ENCODE measurements at regions not wholly inside any gene's neighbourhood (a gene's known extent, or its start where the extent isn't known, plus 50 kb on each side); places are given as distances from the start of the nearest gene placed in this dataset.

- H3K27me3 Mint-ChIP-seq = no peaks in the 10 kb centered on the region
- CTCF ChIA-PET = no interaction called here
- intact Hi-C loops (cut with DNase I, micrococcal nuclease) = no loop called here
- POLR2A ChIA-PET = no interaction called here
- H3K4me1 Mint-ChIP-seq = no peaks in the 10 kb centered on the region
- DNase-seq = no peak
- ATAC-seq = no peak
- no peak overlapping the region for H3K27ac Mint-ChIP-seq
- H3K4me3 Mint-ChIP-seq = no peak overlapping the region
- H3K36me3 Mint-ChIP-seq (ENCODE audit: low read depth) = no peaks in the 10 kb centered on the region
- H3K9me3 Mint-ChIP-seq (ENCODE audit: low read depth) = peaks cover 9% of the 10 kb centered on the region
Measured at GRCh38 chr3:162332344-162332743, 835.7 kb downstream of the OTOL1 start.

DNA sequence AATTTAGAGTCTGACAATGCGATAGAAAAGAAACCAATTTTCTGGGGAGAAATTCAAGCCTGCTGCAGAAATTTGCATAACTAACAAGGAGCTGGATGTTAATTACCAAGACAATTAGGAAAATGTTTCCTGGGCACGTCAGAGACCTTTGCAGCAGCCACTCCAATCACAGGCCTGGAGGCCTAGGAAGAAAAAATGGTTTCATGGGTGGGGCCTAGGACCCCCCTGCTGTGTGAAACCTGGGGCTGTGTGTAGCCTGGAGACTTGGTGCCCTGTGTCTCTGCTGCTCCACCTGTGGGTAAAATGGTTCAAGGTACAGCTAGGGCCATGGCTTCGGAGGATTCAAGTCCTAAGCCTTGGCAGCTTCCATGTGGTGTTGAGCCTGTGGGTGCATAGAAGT lies 837.9 kb downstream of the OTOL1 start:
- no peak overlapping the region for H3K27ac Mint-ChIP-seq
- peaks cover 11% of the 10 kb centered on the region for H3K9me3 Mint-ChIP-seq (ENCODE audit: low read depth)
- no peaks in the 10 kb centered on the region for H3K36me3 Mint-ChIP-seq (ENCODE audit: low read depth)
- no peaks in the 10 kb centered on the region for H3K4me1 Mint-ChIP-seq
- no peak for ATAC-seq
- intact Hi-C loops (cut with DNase I, micrococcal nuclease) = no loop called here
- ChIA-PET CTCF (no interaction called here), POLR2A (no interaction called here)
- H3K4me3 Mint-ChIP-seq = no peak overlapping the region
- no peaks in the 10 kb centered on the region for H3K27me3 Mint-ChIP-seq
- DNase-seq = no peak

DNA sequence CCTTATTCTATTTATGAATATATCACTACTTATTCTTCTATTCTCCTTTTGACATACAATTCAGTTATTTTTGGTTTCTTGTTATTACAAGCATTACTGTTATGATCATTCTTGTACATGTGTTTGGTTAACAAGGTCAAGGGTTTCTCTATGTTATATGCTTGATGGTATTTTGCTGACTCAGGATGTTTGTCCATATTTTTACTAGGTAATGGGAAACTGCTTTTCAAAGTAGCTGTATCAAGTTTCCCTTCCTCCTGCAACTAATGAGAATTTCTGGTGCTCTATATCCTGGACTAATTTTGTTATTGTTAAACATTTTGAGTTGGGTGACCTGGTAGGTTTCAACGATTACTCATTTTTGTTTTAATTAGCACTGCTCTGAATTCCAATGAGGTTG lies 841.0 kb downstream of the OTOL1 start:
- Mint-ChIP-seq H3K4me3 (no peak overlapping the region), H3K4me1 (no peaks in the 10 kb centered on the region), H3K36me3 (ENCODE audit: low read depth) (no peaks in the 10 kb centered on the region), H3K27ac (no peak overlapping the region), H3K9me3 (ENCODE audit: low read depth) (peaks cover 11% of the 10 kb centered on the region), H3K27me3 (no peaks in the 10 kb centered on the region)
- no peak for ATAC-seq
- ChIA-PET CTCF (no interaction called here), POLR2A (no interaction called here)
- intact Hi-C loops (cut with DNase I, micrococcal nuclease) = no loop called here
- DNase-seq = no peak

DNA sequence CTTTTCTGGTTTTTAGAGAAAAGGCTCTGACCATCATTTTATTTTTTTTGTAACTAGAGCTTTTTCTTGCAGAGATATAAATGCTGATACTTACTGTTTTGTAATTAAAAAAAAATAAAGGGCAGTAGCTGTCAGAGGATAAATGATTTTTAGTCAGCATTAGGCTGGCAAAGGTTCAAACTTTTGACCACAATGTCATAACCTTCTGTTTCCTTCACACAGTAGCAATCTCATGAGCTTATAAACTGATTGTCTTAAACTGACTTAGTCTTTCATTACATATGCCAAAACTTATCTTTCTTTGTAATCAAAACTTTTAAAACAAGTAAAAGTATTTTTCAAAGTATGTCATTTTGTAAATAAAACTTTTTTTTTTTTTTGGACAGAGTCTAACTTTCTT lies 841.9 kb downstream of the OTOL1 start:
- Mint-ChIP-seq H3K4me3 (no peak overlapping the region), H3K27me3 (no peaks in the 10 kb centered on the region), H3K27ac (no peak overlapping the region), H3K9me3 (ENCODE audit: low read depth) (peaks cover 6% of the 10 kb centered on the region), H3K4me1 (no peaks in the 10 kb centered on the region), H3K36me3 (ENCODE audit: low read depth) (no peaks in the 10 kb centered on the region)
- ATAC-seq (no peak), DNase-seq (no peak)
- CTCF ChIA-PET = interaction anchor here (0.5 kb wide), 1 partner anchor 9 kb away, joined by 3 read pairs; no protein-coding TSS in a partner anchor
- POLR2A ChIA-PET = no interaction called here
- intact Hi-C loops (cut with DNase I, micrococcal nuclease) = no loop called here

- POLR2A ChIA-PET = no interaction called here
- Mint-ChIP-seq H3K4me3 (no peak overlapping the region), H3K27me3 (no peaks in the 10 kb centered on the region), H3K4me1 (no peaks in the 10 kb centered on the region), H3K9me3 (ENCODE audit: low read depth) (no peaks in the 10 kb centered on the region), H3K27ac (no peak overlapping the region), H3K36me3 (ENCODE audit: low read depth) (no peaks in the 10 kb centered on the region)
- intact Hi-C loops (cut with DNase I, micrococcal nuclease) = no loop called here
- ATAC-seq = no peak
- no peak for DNase-seq
- CTCF ChIA-PET = no interaction called here
Measured at GRCh38 chr3:162348912-162349311, 852.3 kb downstream of the OTOL1 start.

GRCh38 chr3:162353414-162353813 lies 856.8 kb downstream of the OTOL1 start:
- no peak for ATAC-seq
- POLR2A ChIA-PET = no interaction called here
- no peak overlapping the region for H3K4me3 Mint-ChIP-seq
- DNase-seq = no peak
- intact Hi-C loops (cut with DNase I, micrococcal nuclease) = no loop called here
- H3K4me1 Mint-ChIP-seq = no peaks in the 10 kb centered on the region
- no peak overlapping the region for H3K27ac Mint-ChIP-seq
- H3K9me3 Mint-ChIP-seq (ENCODE audit: low read depth) = no peaks in the 10 kb centered on the region
- CTCF ChIA-PET = no interaction called here
- H3K36me3 Mint-ChIP-seq (ENCODE audit: low read depth) = no peaks in the 10 kb centered on the region
- H3K27me3 Mint-ChIP-seq = no peaks in the 10 kb centered on the region

DNA sequence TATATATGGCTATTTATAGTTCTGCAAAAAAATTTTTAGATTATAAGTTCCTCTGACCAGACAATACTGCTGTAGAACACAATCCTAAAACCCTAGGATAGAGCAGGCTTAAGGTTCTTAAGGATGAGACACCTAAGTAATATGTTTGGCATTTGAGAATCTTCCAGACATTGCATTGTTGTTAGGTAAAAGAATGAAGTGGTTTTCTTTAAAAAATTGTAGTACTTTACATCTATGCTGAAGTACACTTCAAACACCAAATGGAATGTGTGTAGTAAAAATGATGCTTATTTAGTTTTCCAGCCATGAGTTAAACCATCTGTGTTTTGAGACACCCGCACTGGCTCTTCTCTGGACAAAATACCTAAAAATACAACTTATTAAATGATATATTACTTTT lies 857.7 kb downstream of the OTOL1 start:
- no peak for DNase-seq
- intact Hi-C loops (cut with DNase I, micrococcal nuclease) = no loop called here
- no peak for ATAC-seq
- CTCF ChIA-PET = no interaction called here
- Mint-ChIP-seq H3K4me3 (no peak overlapping the region), H3K27ac (no peak overlapping the region), H3K9me3 (ENCODE audit: low read depth) (no peaks in the 10 kb centered on the region), H3K4me1 (no peaks in the 10 kb centered on the region), H3K27me3 (no peaks in the 10 kb centered on the region), H3K36me3 (ENCODE audit: low read depth) (no peaks in the 10 kb centered on the region)
- POLR2A ChIA-PET = no interaction called here

GRCh38 chr3:162365066-162365719 lies 868.6 kb downstream of the OTOL1 start:
- POLR2A ChIA-PET = no interaction called here

GRCh38 chr3:162366166-162366766 lies 869.7 kb downstream of the OTOL1 start:
- H3K9me3 Mint-ChIP-seq (ENCODE audit: low read depth) = no peaks in the 10 kb centered on the region
- ATAC-seq (no peak), DNase-seq (no peak)
- ChIA-PET CTCF (no interaction called here), POLR2A (no interaction called here)
- H3K27ac Mint-ChIP-seq = no peak overlapping the region
- H3K36me3 Mint-ChIP-seq (ENCODE audit: low read depth) = no peaks in the 10 kb centered on the region
- no peaks in the 10 kb centered on the region for H3K27me3 Mint-ChIP-seq
- H3K4me3 Mint-ChIP-seq = no peak overlapping the region
- no peaks in the 10 kb centered on the region for H3K4me1 Mint-ChIP-seq
- intact Hi-C loops (cut with DNase I, micrococcal nuclease) = no loop called here

More at GRCh38 chr3:162365066-162365719, 868.6 kb downstream of the OTOL1 start:
- no peaks in the 10 kb centered on the region for H3K36me3 Mint-ChIP-seq (ENCODE audit: low read depth)
- H3K27ac Mint-ChIP-seq = no peak overlapping the region
- DNase-seq (no peak), ATAC-seq (no peak)
- no peaks in the 10 kb centered on the region for H3K4me1 Mint-ChIP-seq
- CTCF ChIA-PET = no interaction called here
- intact Hi-C loops (cut with DNase I, micrococcal nuclease) = no loop called here
- H3K27me3 Mint-ChIP-seq = no peaks in the 10 kb centered on the region
- no peak overlapping the region for H3K4me3 Mint-ChIP-seq
- H3K9me3 Mint-ChIP-seq (ENCODE audit: low read depth) = no peaks in the 10 kb centered on the region

DNA sequence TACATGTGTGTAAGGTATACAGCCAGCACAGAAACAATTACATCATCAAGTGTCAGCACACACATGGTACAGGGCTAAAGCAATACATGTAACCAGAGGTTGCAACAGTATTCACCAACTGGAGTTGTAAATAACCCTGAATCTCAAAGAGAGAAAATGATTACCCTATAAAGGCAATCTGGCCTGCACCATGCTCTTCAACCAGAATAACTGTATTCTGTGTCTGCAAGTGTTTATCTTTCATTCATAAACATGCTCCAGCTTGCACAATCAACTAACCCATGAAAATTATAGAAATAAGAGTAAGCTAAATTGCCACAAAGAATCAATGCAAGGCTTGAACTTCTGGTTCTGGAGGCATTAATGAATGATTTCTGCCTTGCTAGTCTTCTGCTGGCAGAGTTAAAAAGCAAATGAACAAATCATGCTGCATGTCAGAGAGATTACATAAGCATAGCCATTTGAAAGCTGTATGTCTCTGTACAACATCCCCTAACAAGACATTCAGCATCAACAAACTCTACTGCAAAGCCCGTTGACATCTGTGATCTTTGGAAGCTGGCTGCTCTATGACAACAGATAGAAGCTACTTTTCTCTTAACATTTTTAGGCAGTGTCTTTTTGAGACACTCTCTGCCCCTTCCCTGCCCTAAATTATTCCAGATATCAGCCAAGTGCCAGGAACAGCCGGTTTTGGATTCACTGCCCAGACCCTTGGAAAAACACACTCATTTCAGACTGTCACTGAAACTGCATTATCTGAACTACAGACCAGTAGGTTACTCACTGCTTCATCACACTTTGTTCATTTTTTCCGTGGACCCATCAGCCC lies 871.0 kb downstream of the OTOL1 start:
- DNase-seq = no peak
- H3K4me3 Mint-ChIP-seq = no peak overlapping the region
- CTCF ChIA-PET = no interaction called here

DNA sequence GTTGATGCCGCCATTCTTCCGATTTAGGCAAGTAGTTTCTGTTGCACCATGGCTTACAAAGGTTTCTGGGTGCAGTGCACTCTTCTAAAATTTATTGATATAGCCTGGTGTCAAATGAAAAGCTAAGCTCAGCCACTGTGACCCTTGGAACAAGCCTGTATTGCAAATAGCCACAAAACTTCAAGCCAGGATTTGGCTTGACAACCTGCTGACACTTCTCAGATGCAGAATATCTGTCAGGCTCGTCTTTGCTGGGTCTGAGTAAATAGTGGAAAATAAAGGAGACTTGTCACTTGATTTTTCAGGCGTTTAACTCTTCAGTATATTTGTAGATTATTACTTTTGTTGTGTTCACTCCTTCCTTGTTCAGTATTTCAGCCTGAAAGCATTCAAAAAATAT lies 871.8 kb downstream of the OTOL1 start:
- no peak for ATAC-seq
- POLR2A ChIA-PET = no interaction called here
- intact Hi-C loops (cut with DNase I, micrococcal nuclease) = no loop called here
- no peak for DNase-seq
- CTCF ChIA-PET = no interaction called here
- Mint-ChIP-seq H3K4me3 (no peak overlapping the region), H3K9me3 (ENCODE audit: low read depth) (peaks cover 2% of the 10 kb centered on the region), H3K27me3 (no peaks in the 10 kb centered on the region), H3K27ac (no peak overlapping the region), H3K4me1 (no peaks in the 10 kb centered on the region), H3K36me3 (ENCODE audit: low read depth) (no peaks in the 10 kb centered on the region)

More for the DNA sequence above, 871.0 kb downstream of the OTOL1 start:
- ATAC-seq = no peak
- no peaks in the 10 kb centered on the region for H3K4me1 Mint-ChIP-seq
- intact Hi-C loops (cut with DNase I, micrococcal nuclease) = no loop called here
- POLR2A ChIA-PET = no interaction called here
- no peak overlapping the region for H3K27ac Mint-ChIP-seq
- H3K9me3 Mint-ChIP-seq (ENCODE audit: low read depth) = no peaks in the 10 kb centered on the region
- H3K27me3 Mint-ChIP-seq = no peaks in the 10 kb centered on the region
- no peaks in the 10 kb centered on the region for H3K36me3 Mint-ChIP-seq (ENCODE audit: low read depth)

- POLR2A ChIA-PET = no interaction called here
- Mint-ChIP-seq H3K9me3 (ENCODE audit: low read depth) (peaks cover 2% of the 10 kb centered on the region), H3K27me3 (no peaks in the 10 kb centered on the region), H3K36me3 (ENCODE audit: low read depth) (no peaks in the 10 kb centered on the region), H3K4me1 (no peaks in the 10 kb centered on the region), H3K4me3 (no peak overlapping the region), H3K27ac (no peak overlapping the region)
- DNase-seq = no peak
- CTCF ChIA-PET = no interaction called here
- intact Hi-C loops (cut with DNase I, micrococcal nuclease) = no loop called here
- ATAC-seq = no peak
Measured at GRCh38 chr3:162369306-162369705, 872.7 kb downstream of the OTOL1 start.
